ENCODE measurements at regions not wholly inside any gene's neighbourhood (a gene's known extent, or its start where the extent isn't known, plus 50 kb on each side); places are given as distances from the start of the nearest gene placed in this dataset.

DNA sequence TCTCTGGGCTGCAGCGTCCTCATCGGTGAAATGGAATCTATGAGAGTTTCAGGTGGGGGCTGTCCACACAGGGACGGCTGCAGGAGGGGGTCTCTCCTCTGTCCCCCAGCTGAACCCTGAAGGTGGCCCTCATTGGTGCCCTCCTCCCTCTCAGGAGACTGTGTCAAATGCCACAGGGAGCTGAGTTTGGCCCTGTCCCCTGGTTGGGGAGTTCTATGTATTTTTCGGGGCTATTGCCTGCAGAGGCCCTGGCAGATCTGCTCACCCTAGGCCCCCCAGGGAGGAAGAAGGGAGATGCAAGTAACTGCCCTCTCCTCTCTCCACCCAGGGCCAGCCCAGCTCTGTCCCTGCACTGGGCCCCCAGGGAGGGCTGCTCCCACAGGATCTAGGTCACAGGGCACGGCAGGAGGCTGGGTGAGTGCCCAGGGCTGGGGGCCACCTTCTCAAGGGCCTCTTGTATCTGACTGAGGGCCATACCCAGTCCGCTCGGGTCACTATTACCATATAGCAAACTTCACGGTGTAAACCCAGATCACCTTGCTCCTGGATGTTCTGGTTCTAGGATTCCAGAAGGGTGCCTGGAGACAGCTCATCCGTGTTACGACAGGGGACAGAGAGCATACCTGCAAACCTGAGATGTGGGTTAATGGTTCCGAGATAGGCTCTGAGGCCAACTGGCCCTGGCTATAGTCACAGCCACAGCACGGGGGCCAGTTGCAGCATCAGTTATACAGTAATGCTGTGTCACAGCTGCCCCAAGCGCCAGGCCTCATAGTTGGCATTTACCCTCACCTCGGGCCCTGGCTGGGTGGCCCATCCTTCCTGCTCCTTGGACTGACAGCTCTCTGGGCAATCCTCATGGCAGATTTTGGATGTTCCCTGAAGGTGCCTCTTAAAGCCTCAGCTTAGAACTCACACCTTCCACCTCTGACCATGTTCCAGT is 102.4 kb upstream of the PRR23E start:
- DNase-seq (ENCODE audit: low spot score), result no peak

DNA sequence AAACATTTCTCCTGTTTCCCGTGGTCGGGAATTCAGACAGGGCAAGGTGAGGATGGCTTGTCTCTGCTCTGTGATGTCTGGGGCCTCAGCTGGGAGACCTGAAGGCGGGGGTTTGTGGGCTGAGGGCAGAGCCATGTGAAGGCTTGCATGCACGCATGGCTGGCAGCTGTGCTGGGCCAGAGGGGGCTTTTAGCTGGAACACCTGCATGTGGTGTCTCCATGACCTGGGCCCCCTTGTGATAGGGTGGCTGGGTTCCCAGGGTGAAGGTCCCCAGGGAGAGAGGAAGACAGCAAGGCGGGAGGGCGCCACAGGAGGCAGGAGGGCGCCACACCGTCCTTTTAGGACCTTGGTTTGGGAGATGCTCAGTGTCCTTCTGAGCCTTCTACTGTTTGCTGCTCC is 101.6 kb upstream of the PRR23E start:
- no peak for DNase-seq (ENCODE audit: low spot score)

DNA sequence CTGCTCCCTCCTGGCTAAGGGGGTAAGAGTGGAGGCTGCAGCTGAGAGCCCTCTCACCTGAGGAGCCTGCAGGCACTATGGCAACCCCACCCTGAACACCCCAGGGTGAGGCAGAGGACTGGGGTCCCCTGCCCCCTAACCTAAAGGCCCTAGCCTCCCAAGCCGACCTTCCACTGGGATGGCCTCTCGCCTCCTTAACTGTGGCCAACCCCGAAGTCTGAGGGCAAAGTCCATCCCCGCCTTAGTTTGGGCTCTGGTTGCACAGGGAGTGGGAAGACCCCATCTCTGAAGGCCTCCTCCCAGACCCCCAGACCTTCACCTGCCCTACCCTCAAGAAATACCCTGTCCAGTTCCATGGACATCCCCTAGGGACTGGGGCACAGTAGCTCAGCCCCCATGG is 100.6 kb upstream of the PRR23E start:
- DNase-seq (ENCODE audit: low spot score), result no peak

- DNase-seq (ENCODE audit: low spot score), result no peak
These were observed 100.2 kb upstream of the PRR23E start for GRCh38 chr3:127092776-127093175.

GRCh38 chr3:127093312-127093711 is 99.6 kb upstream of the PRR23E start:
- DNase-seq (ENCODE audit: low spot score), result no peak

DNA sequence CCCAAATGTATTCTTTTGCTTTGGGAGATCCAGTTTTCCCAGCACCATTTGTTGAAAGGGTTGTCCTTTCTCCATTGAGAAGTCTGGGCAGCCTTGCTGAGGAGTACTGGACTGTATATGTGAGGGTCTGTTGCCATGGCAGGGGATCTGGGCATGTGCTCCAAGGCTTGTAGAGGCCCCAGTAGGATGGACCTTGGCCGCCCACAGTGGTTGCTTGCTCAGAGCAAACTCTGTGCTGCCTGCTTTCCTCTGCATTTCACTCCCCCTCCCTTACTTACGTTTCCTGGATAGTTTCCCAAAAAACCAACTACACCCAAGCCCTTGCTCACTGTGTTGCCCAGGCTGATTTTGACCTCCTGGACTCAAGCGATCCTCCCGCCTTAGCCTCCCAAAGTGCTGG is 97.2 kb upstream of the PRR23E start:
- no peak for DNase-seq (ENCODE audit: low spot score)

GRCh38 chr3:127096256-127097071 is 96.5 kb upstream of the PRR23E start:
- DNase-seq (ENCODE audit: low spot score), result no peak

GRCh38 chr3:127097072-127097405 is 95.9 kb upstream of the PRR23E start:
- DNase-seq (ENCODE audit: low spot score), result no peak

- no peak for DNase-seq (ENCODE audit: low spot score)
These were observed 95.5 kb upstream of the PRR23E start for GRCh38 chr3:127097481-127097880.

DNA sequence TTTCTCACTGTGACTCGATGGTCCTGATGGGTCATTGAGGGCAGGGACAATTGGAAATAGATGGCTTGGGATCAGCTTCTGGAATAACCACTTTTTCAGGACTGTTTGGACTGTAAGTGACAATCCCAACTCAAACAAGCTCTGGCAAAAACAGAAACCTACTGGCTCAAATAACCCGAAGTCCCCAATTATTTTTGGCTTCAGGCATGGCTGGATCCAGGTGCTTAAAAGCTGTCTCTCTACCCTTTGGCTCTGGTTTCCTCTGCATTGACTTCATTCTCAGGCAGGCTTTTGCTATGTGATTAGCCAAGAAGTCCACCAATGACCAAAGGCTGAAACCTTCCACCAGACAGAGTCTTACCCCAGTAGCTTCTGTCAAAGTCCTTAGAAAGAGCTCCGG is 92.9 kb upstream of the PRR23E start:
- no peak for DNase-seq (ENCODE audit: low spot score)

GRCh38 chr3:127100459-127101410 is 92.2 kb upstream of the PRR23E start:
- no peak for DNase-seq (ENCODE audit: low spot score)

DNA sequence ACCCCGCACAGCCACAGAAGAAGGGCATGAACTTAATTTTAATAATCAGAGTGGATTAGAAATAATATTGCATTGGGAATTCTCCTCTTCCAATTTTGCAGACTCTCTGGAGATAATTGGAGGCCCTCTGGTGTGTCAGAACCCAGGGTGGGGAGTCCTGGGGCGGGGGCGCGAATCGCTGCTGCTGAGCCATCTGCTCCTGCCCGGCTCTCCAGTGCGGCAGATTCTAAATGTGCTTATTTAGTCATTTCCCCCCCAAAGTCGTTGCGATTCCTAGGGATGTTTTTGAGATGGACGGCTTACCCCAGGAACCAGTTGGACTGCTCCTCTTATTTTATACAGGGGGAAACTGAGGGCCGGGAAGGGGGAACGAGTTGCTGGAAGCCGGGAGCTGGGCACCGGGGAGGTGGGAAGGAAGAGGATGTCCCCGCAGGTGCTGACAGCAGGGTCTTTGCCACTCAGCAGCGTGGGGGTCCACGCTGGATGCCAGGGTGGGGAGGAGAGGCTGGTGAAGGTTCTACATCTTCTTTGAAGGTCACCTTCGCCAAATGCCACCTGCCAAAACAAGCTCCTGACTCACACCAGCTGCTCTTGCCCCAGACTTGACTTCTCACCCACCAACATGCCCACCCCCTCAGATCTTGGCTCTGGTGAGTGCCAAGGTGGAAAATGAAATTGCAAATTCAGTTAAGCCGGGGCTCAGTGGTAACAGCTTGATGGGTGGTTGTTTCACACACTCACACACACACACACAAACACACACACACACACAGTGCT is 91.3 kb upstream of the PRR23E start:
- no peak for DNase-seq (ENCODE audit: low spot score)

DNA sequence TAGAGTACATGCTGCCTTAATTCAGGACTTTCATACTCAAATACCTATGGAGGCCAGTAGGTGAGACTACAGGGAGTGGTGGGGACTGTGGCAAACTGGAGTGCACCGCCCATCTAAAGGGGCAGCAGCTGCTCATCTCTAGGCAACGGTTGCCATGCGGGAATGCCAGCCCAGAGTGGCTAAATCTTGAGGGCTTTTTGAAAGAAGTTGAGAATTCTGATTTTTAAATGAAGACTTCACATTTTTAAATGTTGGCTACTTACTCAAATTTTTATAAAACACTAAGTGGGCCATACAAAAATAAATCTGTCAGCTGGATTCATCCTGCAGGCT is 90.8 kb upstream of the PRR23E start:
- DNase-seq (ENCODE audit: low spot score), result no peak

DNA sequence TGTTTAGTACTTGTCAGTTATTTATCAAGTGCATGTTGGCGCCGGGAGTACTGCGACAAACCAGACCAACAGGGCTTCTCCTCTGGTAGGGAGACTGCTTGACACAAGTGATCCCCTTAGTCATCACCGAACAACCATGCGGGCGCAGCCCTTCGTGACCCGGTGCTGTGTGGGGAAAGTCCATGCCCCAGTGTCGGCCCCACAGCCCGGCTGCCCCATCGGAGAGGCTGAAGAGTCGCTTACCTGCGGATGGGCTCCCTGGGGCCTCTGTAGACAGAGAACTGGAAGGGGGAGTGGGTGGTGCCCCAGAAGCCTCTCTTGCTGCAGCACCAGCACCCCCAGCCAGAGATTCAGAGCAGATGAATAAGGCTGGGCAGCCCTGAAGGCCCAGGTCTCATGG is 90.3 kb upstream of the PRR23E start:
- DNase-seq (ENCODE audit: low spot score), result no peak

GRCh38 chr3:127103080-127103479 is 89.9 kb upstream of the PRR23E start:
- no peak for DNase-seq (ENCODE audit: low spot score)

DNA sequence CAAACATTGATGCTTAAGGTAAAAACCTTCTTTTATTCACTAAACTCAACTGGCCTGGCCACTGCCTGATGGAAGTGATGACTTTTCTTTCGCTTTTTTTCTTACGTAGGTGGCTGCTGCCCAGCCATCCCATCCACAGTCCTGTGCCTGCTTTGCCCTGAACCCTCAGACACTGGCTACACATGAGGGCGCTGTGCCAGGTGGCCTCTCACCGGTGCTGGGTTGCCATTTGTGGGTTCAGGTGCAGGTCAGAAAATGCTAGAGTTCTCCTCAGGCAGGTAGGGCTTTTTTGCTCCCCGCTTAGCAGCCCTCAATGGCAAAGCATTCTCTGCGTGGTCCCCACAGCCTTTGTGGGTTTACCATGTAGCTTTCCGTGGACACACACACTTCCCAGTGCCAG is 88.3 kb upstream of the PRR23E start:
- DNase-seq (ENCODE audit: low spot score), result no peak

- DNase-seq (ENCODE audit: low spot score), result no peak
These were observed 87.3 kb upstream of the PRR23E start for GRCh38 chr3:127105587-127105986.

- no peak for DNase-seq (ENCODE audit: low spot score)
These were observed 86.9 kb upstream of the PRR23E start for GRCh38 chr3:127106053-127106452.

- DNase-seq (ENCODE audit: low spot score), result no peak
These were observed 86.5 kb upstream of the PRR23E start for GRCh38 chr3:127106456-127106855.

- DNase-seq (ENCODE audit: low spot score), result no peak
These were observed 85.9 kb upstream of the PRR23E start for GRCh38 chr3:127107002-127107401.

All from HuH-7.5 (cell line).